Naive B cell (primary cell): ENCODE measurements at regions not wholly inside any gene's neighbourhood (a gene's known extent, or its start where the extent isn't known, plus 50 kb on each side); places are given as distances from the start of the nearest gene placed in this dataset.

Experiments
- ATAC-seq, 2 donors: fragments of 150-1000 bp; cut with Tn5 transposase; 2 replicates each; pipeline ENCODE4 v1.10.0; 2021; ENCODE audit warnings: low read depth in 2 of 2, mild to moderate bottlenecking in 2 of 2, moderate library complexity in 2 of 2
- DNase-seq: peaks from one replicate; pipeline ENCODE4 v3.0.0; 2022
- H3K27ac Mint-ChIP-seq, 6 donors: one replicate each; pipeline ENCODE4 v1.8.0; 2020 to 2022; ENCODE audit warnings: mild to moderate bottlenecking in 6 of 6, mixed read lengths in 6 of 6, moderate library complexity in 5 of 6, inconsistent platforms in 2 of 6
- H3K27me3 Mint-ChIP-seq, 3 donors: one replicate each; pipeline ENCODE4 v1.8.0; 2021 to 2022; ENCODE audit warnings: mixed read lengths in 3 of 3, mild to moderate bottlenecking in 1 of 3
- H3K36me3 Mint-ChIP-seq, 2 donors: one replicate each; pipeline ENCODE4 v1.8.0; 2020 to 2022; ENCODE audit warnings: mixed read lengths in 2 of 2, inconsistent platforms in 1 of 2, mild to moderate bottlenecking in 1 of 2
- H3K4me1 Mint-ChIP-seq, 3 donors: one replicate each; pipeline ENCODE4 v1.8.0; 2020 to 2022; ENCODE audit warnings: mixed read lengths in 3 of 3, inconsistent platforms in 1 of 3, mild to moderate bottlenecking in 1 of 3, moderate library complexity in 1 of 3
- H3K4me3 Mint-ChIP-seq, 8 donors: one replicate each; pipeline ENCODE4 v1.8.0; 2020 to 2022; ENCODE audit warnings: mild to moderate bottlenecking in 8 of 8, mixed read lengths in 8 of 8, moderate library complexity in 8 of 8, inconsistent platforms in 2 of 8
- H3K9me3 Mint-ChIP-seq, 7 donors: one replicate each; pipeline ENCODE4 v1.8.0; 2020 to 2022; ENCODE audit warnings: mixed read lengths in 7 of 7, mild to moderate bottlenecking in 5 of 7, inconsistent platforms in 2 of 7, moderate library complexity in 1 of 7

DNA sequence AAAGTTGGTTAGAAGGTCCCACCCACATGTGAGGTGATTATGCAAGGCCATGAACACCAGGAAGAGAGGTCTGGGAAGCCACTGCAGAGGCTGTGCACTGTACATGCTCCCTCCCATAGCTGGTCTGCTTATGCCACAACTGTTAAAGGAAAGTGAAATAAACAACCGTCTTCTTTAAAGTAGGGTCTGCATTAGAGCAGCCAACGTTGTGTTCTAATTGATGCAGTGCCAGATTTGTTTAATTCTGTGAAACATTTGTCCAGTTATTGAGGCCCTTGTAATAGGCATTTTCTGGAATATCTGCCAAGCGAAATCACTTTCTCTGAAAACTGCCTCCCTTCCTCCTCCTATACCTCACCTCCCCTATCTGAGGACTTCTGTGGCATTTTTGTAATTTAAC lies 224.0 kb upstream of the LNX1 start:
- no peak overlapping the region for H3K4me3 Mint-ChIP-seq
- ATAC-seq = no peak
- peaks cover 6 to 27% (median 9%) of the 10 kb centered on the region in 3 donors for H3K27me3 Mint-ChIP-seq
- no peak for DNase-seq
- H3K4me1 Mint-ChIP-seq = no peaks in the 10 kb centered on the region
- no peaks in the 10 kb centered on the region for H3K36me3 Mint-ChIP-seq
- no peaks in the 10 kb centered on the region for H3K9me3 Mint-ChIP-seq
- H3K27ac Mint-ChIP-seq = no peak overlapping the region

DNA sequence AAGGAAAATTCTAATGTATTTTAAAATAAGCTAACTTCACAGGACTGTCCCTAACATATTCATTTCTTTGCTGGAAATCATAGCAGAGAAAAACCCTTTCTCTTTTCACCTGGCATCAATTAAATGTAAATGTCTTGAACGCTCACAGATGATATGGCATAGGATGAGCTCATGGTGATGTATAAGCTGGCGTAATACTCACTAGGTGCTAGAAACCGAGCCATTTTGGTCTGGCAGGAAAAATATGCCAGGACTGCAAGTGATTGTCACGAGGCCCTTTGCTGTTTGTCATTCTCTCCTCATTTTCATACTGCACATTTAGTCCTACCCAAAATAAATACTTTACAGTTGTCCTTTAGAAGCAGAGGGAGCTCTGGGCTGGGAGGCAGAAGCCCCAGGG lies 222.7 kb upstream of the LNX1 start:
- DNase-seq = no peak
- H3K27me3 Mint-ChIP-seq = peaks cover 6 to 27% (median 9%) of the 10 kb centered on the region in 3 donors
- no peak overlapping the region for H3K4me3 Mint-ChIP-seq

DNA sequence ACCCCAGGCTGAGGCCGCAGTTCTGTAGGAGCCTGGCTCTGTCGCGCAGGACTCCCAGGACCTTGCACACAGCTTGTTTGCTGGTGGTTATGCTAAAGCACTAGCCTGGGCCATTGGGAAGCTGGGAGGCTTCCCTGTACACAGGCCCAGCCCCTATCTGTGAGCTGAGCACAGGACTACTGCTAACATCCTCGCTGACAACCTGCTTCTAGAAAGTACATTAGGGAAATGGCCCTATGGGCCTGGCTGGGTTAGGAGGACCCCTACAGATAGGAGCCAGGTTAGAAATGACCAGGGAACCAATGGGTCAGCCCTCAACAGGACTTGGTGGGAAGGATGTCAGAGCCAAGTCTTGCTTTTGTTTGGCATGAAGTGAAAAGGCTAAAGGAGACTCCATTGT lies 219.4 kb upstream of the LNX1 start:
- H3K36me3 Mint-ChIP-seq = no peaks in the 10 kb centered on the region
- no peaks in the 10 kb centered on the region for H3K4me1 Mint-ChIP-seq
- H3K27ac Mint-ChIP-seq = no peak overlapping the region
- no peak for ATAC-seq
- no peak overlapping the region for H3K4me3 Mint-ChIP-seq
- H3K27me3 Mint-ChIP-seq = peaks cover 3 to 5% (median 4%) of the 10 kb centered on the region in 3 donors
- no peaks in the 10 kb centered on the region for H3K9me3 Mint-ChIP-seq
- no peak for DNase-seq

More for the DNA sequence above, 222.7 kb upstream of the LNX1 start:
- Mint-ChIP-seq H3K27ac (no peak overlapping the region), H3K4me1 (no peaks in the 10 kb centered on the region), H3K36me3 (no peaks in the 10 kb centered on the region), H3K9me3 (no peaks in the 10 kb centered on the region)
- ATAC-seq = no peak

DNA sequence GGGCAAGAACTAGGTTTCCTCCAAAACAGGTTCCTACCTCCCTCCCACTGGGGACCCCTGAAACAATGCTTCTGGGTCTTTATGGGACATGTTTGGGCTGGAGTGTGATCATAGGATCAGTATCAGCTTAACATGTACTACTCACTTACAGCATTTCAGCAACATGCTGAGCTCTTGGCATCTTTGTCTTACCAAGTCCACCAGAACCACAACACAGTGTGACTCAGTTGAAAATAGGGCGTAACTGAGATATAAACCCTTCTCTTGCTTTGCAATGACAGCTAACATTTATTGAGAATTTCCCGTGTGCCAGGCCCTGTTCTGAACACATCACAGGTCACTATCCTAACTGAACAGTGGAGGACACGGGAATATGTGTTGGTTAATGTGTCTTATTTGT lies 218.5 kb upstream of the LNX1 start:
- Mint-ChIP-seq H3K27ac (no peak overlapping the region), H3K27me3 (peaks cover 0 to 5% (median 0%) of the 10 kb centered on the region in 3 donors), H3K9me3 (no peaks in the 10 kb centered on the region), H3K4me1 (no peaks in the 10 kb centered on the region), H3K36me3 (no peaks in the 10 kb centered on the region), H3K4me3 (no peak overlapping the region)
- DNase-seq = no peak
- no peak for ATAC-seq

DNA sequence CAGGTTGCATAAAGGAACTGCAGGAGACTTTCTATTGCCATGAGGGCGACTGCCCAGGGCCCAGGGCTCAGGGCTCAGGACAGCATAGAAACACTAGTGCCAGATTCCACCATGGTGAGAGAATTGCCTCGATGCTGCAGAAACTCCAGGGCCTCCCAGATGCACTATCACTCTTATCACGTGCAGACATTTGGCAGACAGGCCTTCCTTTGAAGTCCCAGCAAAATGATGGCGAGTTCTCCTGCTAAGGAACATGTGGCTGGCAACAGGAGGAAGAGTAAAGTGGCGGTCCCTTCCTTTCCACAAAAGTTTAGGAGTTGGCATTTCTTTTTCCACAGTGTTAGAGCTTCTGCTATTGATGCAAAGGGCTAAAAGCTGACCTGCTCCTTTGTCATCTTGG lies 214.0 kb upstream of the LNX1 start:
- Mint-ChIP-seq H3K4me1 (no peaks in the 10 kb centered on the region), H3K9me3 (no peaks in the 10 kb centered on the region), H3K4me3 (no peak overlapping the region), H3K27ac (no peak overlapping the region), H3K27me3 (peaks cover 0 to 4% (median 0%) of the 10 kb centered on the region in 3 donors), H3K36me3 (no peaks in the 10 kb centered on the region)
- DNase-seq = no peak
- ATAC-seq = no peak

DNA sequence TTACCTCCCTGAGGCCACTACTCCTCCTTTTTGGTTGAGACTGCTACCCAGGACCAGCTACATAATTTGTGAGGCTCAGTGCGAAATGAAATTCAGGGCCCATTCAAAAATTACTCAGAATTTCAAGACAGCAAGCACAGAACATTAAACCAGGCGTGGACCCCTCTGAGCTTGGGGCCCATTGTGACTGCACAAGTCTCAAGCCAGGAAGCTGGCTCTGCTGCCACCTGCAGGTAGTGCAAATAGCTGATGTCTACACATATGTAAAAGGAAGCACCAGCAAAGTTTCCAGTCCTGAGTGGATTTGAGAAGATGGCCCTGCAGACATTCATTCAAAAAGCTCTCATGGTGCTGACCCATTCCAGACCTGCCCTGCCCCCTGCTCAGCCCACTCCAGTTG lies 213.4 kb upstream of the LNX1 start:
- Mint-ChIP-seq H3K27ac (no peak overlapping the region), H3K27me3 (peaks cover 0 to 4% (median 0%) of the 10 kb centered on the region in 3 donors), H3K9me3 (no peaks in the 10 kb centered on the region), H3K4me1 (no peaks in the 10 kb centered on the region), H3K4me3 (no peak overlapping the region), H3K36me3 (no peaks in the 10 kb centered on the region)
- DNase-seq (peak; percentile 10), ATAC-seq (peak in 1 of 2 donors; percentile 51)

DNA sequence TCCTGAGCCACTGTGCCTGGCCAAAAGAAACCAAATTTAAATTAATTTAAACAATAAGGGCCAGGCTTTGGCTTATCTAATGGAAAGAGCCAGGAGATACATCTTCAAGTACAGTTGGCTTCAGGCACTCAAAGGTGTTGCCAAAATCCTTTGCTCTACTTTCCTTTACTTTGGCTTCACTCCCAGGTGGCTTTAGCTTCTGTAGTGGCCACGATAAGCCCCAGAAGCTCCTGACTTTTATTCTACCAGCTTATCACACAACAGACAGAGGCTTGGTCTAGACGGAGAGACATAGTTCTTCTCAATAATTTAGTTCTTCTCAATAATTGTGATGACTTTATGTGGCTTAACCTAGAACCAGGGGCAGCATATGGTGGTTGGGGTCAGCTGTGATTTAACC lies 211.2 kb upstream of the LNX1 start:
- H3K4me1 Mint-ChIP-seq = no peaks in the 10 kb centered on the region
- DNase-seq = no peak
- H3K36me3 Mint-ChIP-seq = no peaks in the 10 kb centered on the region
- ATAC-seq = no peak
- no peak overlapping the region for H3K4me3 Mint-ChIP-seq
- H3K27me3 Mint-ChIP-seq = peaks cover 0 to 4% (median 0%) of the 10 kb centered on the region in 3 donors
- H3K9me3 Mint-ChIP-seq = no peaks in the 10 kb centered on the region
- H3K27ac Mint-ChIP-seq = no peak overlapping the region

DNA sequence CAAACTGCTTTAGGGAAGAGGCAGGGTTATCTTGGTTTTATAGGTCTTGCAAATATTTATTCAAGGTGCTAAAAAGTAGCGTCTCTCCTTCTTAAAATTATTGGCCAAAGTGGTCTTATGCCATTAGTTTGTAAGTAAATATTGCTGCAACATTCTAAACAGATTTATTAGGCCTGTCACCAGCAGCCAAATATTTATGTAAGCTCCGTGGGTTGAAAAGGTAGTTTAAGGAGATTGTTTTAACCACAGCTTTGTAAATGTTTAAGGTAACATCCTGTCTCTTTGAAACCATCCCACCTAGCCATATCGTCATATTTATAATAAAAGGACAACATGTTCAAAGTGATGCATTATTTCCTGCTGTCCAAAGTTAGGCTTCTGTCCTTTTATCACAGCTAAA lies 210.1 kb upstream of the LNX1 start:
- H3K4me1 Mint-ChIP-seq = no peaks in the 10 kb centered on the region
- ATAC-seq (no peak), DNase-seq (no peak)
- H3K4me3 Mint-ChIP-seq = no peak overlapping the region
- no peaks in the 10 kb centered on the region for H3K36me3 Mint-ChIP-seq
- H3K27ac Mint-ChIP-seq = peak overlapping the region in 1 of 6 donors; percentile 87
- no peaks in the 10 kb centered on the region for H3K9me3 Mint-ChIP-seq
- peaks cover 0 to 9% (median 0%) of the 10 kb centered on the region in 3 donors for H3K27me3 Mint-ChIP-seq

DNA sequence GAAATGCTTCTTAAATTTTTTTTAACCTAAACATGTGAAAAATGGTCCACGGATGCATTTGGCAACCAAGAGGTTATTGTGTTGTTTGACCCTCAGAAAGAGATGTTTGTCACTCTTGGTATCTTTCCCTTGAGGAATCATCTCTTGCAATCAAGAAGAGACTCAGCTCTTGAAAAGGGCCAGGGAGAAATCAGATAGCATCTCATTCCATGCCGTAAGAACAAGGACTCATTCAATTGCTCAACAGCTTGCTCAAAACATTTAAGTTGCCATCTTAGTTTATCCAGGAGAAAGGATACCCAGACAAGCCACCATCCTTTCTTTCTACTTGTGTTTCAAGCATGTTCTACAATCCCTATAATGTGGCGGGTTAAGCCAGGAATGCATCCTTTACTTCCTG lies 209.5 kb upstream of the LNX1 start:
- DNase-seq (no peak), ATAC-seq (no peak)
- Mint-ChIP-seq H3K4me3 (no peak overlapping the region), H3K4me1 (no peaks in the 10 kb centered on the region), H3K27ac (no peak overlapping the region), H3K27me3 (peaks cover 0 to 9% (median 0%) of the 10 kb centered on the region in 3 donors), H3K9me3 (no peaks in the 10 kb centered on the region), H3K36me3 (no peaks in the 10 kb centered on the region)

DNA sequence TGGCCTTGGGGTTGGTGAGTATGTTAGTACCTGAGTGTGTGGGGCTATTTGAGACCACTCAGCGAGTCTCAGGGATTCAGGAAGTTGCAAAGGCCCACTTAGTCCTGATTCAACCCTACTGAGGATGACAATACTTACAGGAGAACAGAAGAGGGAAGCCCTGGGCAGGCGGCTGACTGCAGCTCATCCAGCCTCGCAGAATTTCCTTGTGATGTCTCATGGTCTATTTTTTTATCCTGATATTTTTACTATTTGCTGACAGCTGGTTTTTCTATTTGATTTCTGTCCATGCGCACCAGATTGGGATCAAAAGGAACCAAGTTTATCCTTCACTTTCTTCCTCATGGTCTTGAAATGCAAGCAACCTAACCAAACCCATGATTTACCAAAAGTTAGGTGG lies 201.8 kb upstream of the LNX1 start:
- H3K9me3 Mint-ChIP-seq = peaks cover 0 to 11% (median 0%) of the 10 kb centered on the region in 7 donors
- H3K36me3 Mint-ChIP-seq = peaks cover 4 to 8% of the 10 kb centered on the region in 2 donors
- peaks cover 13 to 50% (median 22%) of the 10 kb centered on the region in 3 donors for H3K27me3 Mint-ChIP-seq
- ATAC-seq (no peak), DNase-seq (no peak)
- peak overlapping the region in 2 of 8 donors; percentile 26 to 71 for H3K4me3 Mint-ChIP-seq
- no peak overlapping the region for H3K27ac Mint-ChIP-seq
- H3K4me1 Mint-ChIP-seq = peaks cover 0 to 4% (median 0%) of the 10 kb centered on the region in 3 donors

DNA sequence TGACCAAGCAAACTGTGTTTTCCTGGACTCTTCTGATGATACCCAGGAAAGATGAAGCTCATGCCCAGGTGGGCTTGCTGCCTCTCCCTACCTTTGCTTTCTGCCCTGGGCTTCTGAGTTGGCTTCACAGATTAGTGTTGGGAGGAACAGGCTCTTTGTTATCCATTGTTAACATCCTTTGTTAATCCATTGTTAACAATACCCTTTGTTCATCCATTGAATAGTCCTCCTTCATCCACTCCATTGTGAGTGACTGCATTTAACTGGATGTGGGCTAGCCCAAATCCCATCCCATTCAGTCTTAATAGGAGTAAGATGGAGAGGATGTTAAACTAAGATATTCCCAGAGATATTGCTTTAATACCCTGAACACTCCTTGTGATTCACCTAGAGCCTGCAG lies 199.0 kb upstream of the LNX1 start:
- no peak for DNase-seq
- peaks cover 4 to 8% of the 10 kb centered on the region in 2 donors for H3K36me3 Mint-ChIP-seq
- ATAC-seq = no peak
- peaks cover 0 to 11% (median 0%) of the 10 kb centered on the region in 7 donors for H3K9me3 Mint-ChIP-seq
- H3K4me1 Mint-ChIP-seq = peaks cover 0 to 4% (median 0%) of the 10 kb centered on the region in 3 donors
- H3K27me3 Mint-ChIP-seq = peaks cover 9 to 49% (median 22%) of the 10 kb centered on the region in 3 donors
- H3K4me3 Mint-ChIP-seq = no peak overlapping the region
- no peak overlapping the region for H3K27ac Mint-ChIP-seq

DNA sequence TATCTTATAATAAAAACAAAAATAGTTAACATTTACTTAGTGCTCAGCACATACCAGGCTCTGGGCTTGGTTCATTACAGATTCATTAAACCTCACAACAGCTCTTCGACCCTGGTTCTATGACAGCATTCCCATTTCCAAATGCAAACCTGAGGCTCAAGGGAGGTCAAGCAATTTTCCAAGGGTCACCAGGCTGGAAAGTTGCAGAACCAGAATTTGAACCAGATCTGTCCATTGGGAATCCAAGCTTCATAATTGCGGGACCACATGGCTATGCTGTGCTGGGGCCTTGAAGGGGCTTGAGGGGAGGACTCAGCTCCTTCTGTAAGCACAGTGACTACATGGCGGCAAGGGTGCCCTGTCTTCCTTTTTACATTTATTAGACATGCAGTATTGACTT lies 197.3 kb upstream of the LNX1 start:
- Mint-ChIP-seq H3K4me3 (no peak overlapping the region), H3K9me3 (peaks cover 0 to 6% (median 2%) of the 10 kb centered on the region in 7 donors), H3K27ac (no peak overlapping the region), H3K36me3 (peaks cover 4 to 8% of the 10 kb centered on the region in 2 donors), H3K4me1 (no peaks in the 10 kb centered on the region), H3K27me3 (peaks cover 9 to 44% (median 19%) of the 10 kb centered on the region in 3 donors)
- no peak for ATAC-seq
- no peak for DNase-seq

DNA sequence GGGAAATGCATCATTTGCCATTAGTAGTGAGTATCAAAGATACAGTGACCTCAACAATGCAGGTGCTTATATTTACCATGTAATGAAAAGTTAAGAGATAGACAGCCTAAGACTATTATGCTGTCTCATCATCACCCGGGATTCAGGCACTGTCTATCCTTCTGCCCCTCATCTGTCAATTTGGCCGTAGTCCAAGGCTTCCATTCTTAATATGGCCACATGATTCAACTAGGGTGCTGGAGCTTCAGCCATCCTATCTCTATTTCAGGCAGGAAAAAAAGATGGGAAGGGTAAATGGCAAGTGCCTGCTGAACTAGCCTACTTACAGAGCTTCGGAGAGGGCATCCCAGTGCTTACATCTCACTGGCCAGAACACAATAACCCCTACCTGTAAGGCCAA lies 196.7 kb upstream of the LNX1 start:
- H3K9me3 Mint-ChIP-seq = peaks cover 0 to 6% (median 2%) of the 10 kb centered on the region in 7 donors
- DNase-seq (no peak), ATAC-seq (no peak)
- no peak overlapping the region for H3K27ac Mint-ChIP-seq
- H3K4me1 Mint-ChIP-seq = no peaks in the 10 kb centered on the region
- H3K27me3 Mint-ChIP-seq = peaks cover 9 to 44% (median 19%) of the 10 kb centered on the region in 3 donors
- H3K36me3 Mint-ChIP-seq = peaks cover 4 to 8% of the 10 kb centered on the region in 2 donors
- no peak overlapping the region for H3K4me3 Mint-ChIP-seq

DNA sequence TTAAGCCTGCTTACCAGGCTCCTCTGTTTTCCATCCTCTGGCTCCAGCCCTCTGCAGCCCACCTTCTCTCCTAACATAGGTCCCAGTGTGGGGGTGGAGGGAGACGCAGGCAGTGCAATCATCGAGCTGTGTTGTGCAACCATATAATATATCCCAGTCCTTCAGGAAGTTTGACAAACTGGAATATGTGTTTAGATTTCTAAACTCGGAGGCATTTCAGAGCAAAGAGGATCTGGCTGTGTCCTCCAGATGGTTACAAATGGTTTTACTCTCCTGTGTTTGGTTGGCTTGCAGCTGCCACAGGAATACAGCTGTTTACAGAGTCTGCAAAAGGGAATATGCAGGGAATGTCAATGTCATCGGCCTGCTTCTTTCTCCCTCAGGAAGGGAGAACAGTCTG lies 195.3 kb upstream of the LNX1 start:
- no peak for ATAC-seq
- H3K9me3 Mint-ChIP-seq = peaks cover 0 to 6% (median 4%) of the 10 kb centered on the region in 7 donors
- DNase-seq = no peak
- H3K27me3 Mint-ChIP-seq = peaks cover 11 to 32% (median 14%) of the 10 kb centered on the region in 3 donors
- no peak overlapping the region for H3K4me3 Mint-ChIP-seq
- H3K27ac Mint-ChIP-seq = no peak overlapping the region
- H3K36me3 Mint-ChIP-seq = peaks cover 4 to 8% of the 10 kb centered on the region in 2 donors
- H3K4me1 Mint-ChIP-seq = no peaks in the 10 kb centered on the region

DNA sequence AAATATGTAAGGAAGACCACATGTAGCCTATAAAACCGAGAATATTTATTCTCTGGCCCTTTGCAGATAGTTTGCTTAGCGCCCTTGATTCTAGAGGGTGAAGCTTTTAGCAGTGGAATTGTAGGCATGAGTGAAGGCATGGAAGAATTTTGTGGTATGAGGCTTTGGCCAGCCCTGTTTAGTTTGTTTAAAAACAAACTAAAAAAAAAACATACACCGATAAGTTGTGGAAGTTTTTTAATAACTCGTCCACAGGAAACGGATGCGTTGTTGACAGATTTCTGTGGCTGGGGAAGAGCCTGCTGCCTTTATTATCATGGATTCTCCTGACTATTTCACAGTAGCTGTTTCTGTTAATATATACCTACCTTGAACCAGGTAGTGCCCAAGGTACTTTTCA lies 194.7 kb upstream of the LNX1 start:
- Mint-ChIP-seq H3K9me3 (peaks cover 0 to 6% (median 4%) of the 10 kb centered on the region in 7 donors), H3K4me3 (no peak overlapping the region), H3K4me1 (no peaks in the 10 kb centered on the region), H3K27ac (no peak overlapping the region), H3K36me3 (peaks cover 4 to 8% of the 10 kb centered on the region in 2 donors), H3K27me3 (peaks cover 10 to 25% (median 14%) of the 10 kb centered on the region in 3 donors)
- no peak for DNase-seq
- no peak for ATAC-seq
